ENCODE measurements at regions not wholly inside any gene's neighbourhood (a gene's known extent, or its start where the extent isn't known, plus 50 kb on each side); places are given as distances from the start of the nearest gene placed in this dataset.
A peak's percentile ranks its signal among the peaks of the same experiment; 100 is the strongest.

GRCh38 chr11:79694368-79694767 lies 253.5 kb upstream of the TENM4 start:
- Mint-ChIP-seq H3K9me3 (no peaks in the 10 kb centered on the region), H3K4me3 (no peak overlapping the region), H3K27ac (no peak overlapping the region), H3K36me3 (ENCODE audit: low read depth) (no peaks in the 10 kb centered on the region), H3K4me1 (peaks cover 15% of the 10 kb centered on the region), H3K27me3 (ENCODE audit: insufficient read depth) (peaks cover 14% of the 10 kb centered on the region)
- Histone ChIP-seq H3K4me3 (ENCODE audit: low read length) (no peak overlapping the region), H3K4me1 (ENCODE audit: control insufficient read depth, insufficient read depth, low read length) (no peaks in the 10 kb centered on the region), H3K36me3 (ENCODE audit: control insufficient read depth, insufficient read depth, low read length) (no peaks in the 10 kb centered on the region), H3K27me3 (ENCODE audit: control insufficient read depth, insufficient read depth, low read length, poor library complexity, severe bottlenecking) (no peaks in the 10 kb centered on the region), H3K27ac (ENCODE audit: low read depth, low read length) (no peak overlapping the region), H3K9me3 (ENCODE audit: control insufficient read depth, low read length) (no peaks in the 10 kb centered on the region), H3K9ac (ENCODE audit: extremely low read depth, low read length, poor library complexity, severe bottlenecking) (no peak overlapping the region)
- no CpG with 5 or more reads among the region's 1 CpG for WGBS, 2 experiments (ENCODE audit: insufficient coverage in 1 of 2, insufficient read length in 1 of 2)
- no peak for TF ChIP-seq CTCF (conservative IDR thresholded peaks at IDR 0.05)
- DNase-seq: no peak

- H3K9ac ChIP-seq (ENCODE audit: extremely low read depth, low read length, poor library complexity, severe bottlenecking): no peak overlapping the region
- H3K4me3 Mint-ChIP-seq: no peak overlapping the region
Measured at GRCh38 chr11:79691445-79691844, 250.6 kb upstream of the TENM4 start.

GRCh38 chr11:79686703-79687419 lies 246.0 kb upstream of the TENM4 start:
- no peak for DNase-seq
- no peak overlapping the region for H3K4me3 Mint-ChIP-seq
- H3K9me3 Mint-ChIP-seq: no peaks in the 10 kb centered on the region
- peaks cover 33% of the 10 kb centered on the region for H3K4me1 Mint-ChIP-seq
- H3K9ac ChIP-seq (ENCODE audit: extremely low read depth, low read length, poor library complexity, severe bottlenecking): no peak overlapping the region
- H3K4me1 ChIP-seq (ENCODE audit: control insufficient read depth, insufficient read depth, low read length): no peaks in the 10 kb centered on the region
- TF ChIP-seq CTCF (conservative IDR thresholded peaks at IDR 0.05): peak; percentile 35
- no peak overlapping the region for H3K27ac Mint-ChIP-seq
- no peak overlapping the region for H3K4me3 ChIP-seq (ENCODE audit: low read length)
- H3K27me3 Mint-ChIP-seq (ENCODE audit: insufficient read depth): peaks cover 25% of the 10 kb centered on the region
- no peaks in the 10 kb centered on the region for H3K36me3 Mint-ChIP-seq (ENCODE audit: low read depth)
- H3K36me3 ChIP-seq (ENCODE audit: control insufficient read depth, insufficient read depth, low read length): no peaks in the 10 kb centered on the region
- H3K9me3 ChIP-seq (ENCODE audit: control insufficient read depth, low read length): no peaks in the 10 kb centered on the region
- 91 to 100% methylated on average over 2 to 5 of the region's 5 CpGs for WGBS, 2 experiments (ENCODE audit: insufficient coverage in 1 of 2, insufficient read length in 1 of 2)
- peaks cover 6% of the 10 kb centered on the region for H3K27me3 ChIP-seq (ENCODE audit: control insufficient read depth, insufficient read depth, low read length, poor library complexity, severe bottlenecking)
- no peak overlapping the region for H3K27ac ChIP-seq (ENCODE audit: low read depth, low read length)

More at GRCh38 chr11:79691445-79691844, 250.6 kb upstream of the TENM4 start:
- Histone ChIP-seq H3K4me3 (ENCODE audit: low read length) (no peak overlapping the region), H3K27me3 (ENCODE audit: control insufficient read depth, insufficient read depth, low read length, poor library complexity, severe bottlenecking) (peaks cover 2% of the 10 kb centered on the region), H3K9me3 (ENCODE audit: control insufficient read depth, low read length) (no peaks in the 10 kb centered on the region), H3K4me1 (ENCODE audit: control insufficient read depth, insufficient read depth, low read length) (no peaks in the 10 kb centered on the region), H3K27ac (ENCODE audit: low read depth, low read length) (no peak overlapping the region), H3K36me3 (ENCODE audit: control insufficient read depth, insufficient read depth, low read length) (no peaks in the 10 kb centered on the region)
- Mint-ChIP-seq H3K27ac (no peak overlapping the region), H3K36me3 (ENCODE audit: low read depth) (no peaks in the 10 kb centered on the region), H3K9me3 (no peaks in the 10 kb centered on the region), H3K27me3 (ENCODE audit: insufficient read depth) (peaks cover 20% of the 10 kb centered on the region), H3K4me1 (peaks cover 21% of the 10 kb centered on the region)
- WGBS, 2 experiments (ENCODE audit: insufficient coverage in 1 of 2, insufficient read length in 1 of 2): 76 to 86% methylated on average over 1 to 2 of the region's 2 CpGs
- no peak for DNase-seq
- TF ChIP-seq CTCF (conservative IDR thresholded peaks at IDR 0.05): no peak

All from endodermal cell (in vitro differentiated cells).